HCT116 (cell line): ENCODE measurements at regions not wholly inside any gene's neighbourhood (a gene's known extent, or its start where the extent isn't known, plus 50 kb on each side); places are given as distances from the start of the nearest gene placed in this dataset.

Experiments used
- EGR1 ChIP-seq: IDR thresholded peaks from 2 replicates; pipeline ENCODE4 v1.6.1; 2012; ENCODE audit warnings: low read depth
- EZH2 ChIP-seq: fragments of 200-600 bp; sonication (generic); IDR thresholded peaks from 2 replicates; pipeline ENCODE4 v1.6.1; 2017; ENCODE audit warnings: antibody characterized with exemption, mixed run types
- POLR2A ChIP-seq: IDR thresholded peaks from 2 replicates; pipeline ENCODE4 v1.7.0; 2011; ENCODE audit warnings: borderline replicate concordance; ENCODE audit not compliant: insufficient read depth, insufficient read length; ENCODE audit errors: extremely low read depth
- POLR2AphosphoS5 ChIP-seq: IDR thresholded peaks from 2 replicates; pipeline ENCODE4 v1.6.1; 2011; ENCODE audit warnings: mild to moderate bottlenecking, low read depth, low read length, moderate library complexity
- RAD21 ChIP-seq: IDR thresholded peaks from 2 replicates; pipeline ENCODE4 v1.6.1; 2012; ENCODE audit warnings: low read depth, mild to moderate bottlenecking
- SRF ChIP-seq: IDR thresholded peaks from 2 replicates; pipeline ENCODE4 v1.6.1; 2012; ENCODE audit warnings: low read depth
- TCF7L2 ChIP-seq: IDR thresholded peaks from 2 replicates; pipeline ENCODE4 v1.7.0; 2011; ENCODE audit warnings: borderline replicate concordance, inconsistent platforms; ENCODE audit not compliant: insufficient read depth, insufficient read length; ENCODE audit errors: extremely low read depth
- YY1 ChIP-seq: IDR thresholded peaks from 2 replicates; pipeline ENCODE4 v1.6.1; 2011; ENCODE audit warnings: low read length, low read depth, moderate library complexity, mild to moderate bottlenecking; ENCODE audit not compliant: insufficient replicate concordance; ENCODE audit errors: extremely low read depth
- ZFX ChIP-seq: fragments of 450-650 bp; IDR thresholded peaks from 2 replicates; pipeline ENCODE4 v1.6.1; 2017
- ZNF274 ChIP-seq: fragments of 200-500 bp; sonication (Bioruptor generic); IDR thresholded peaks from 2 replicates; pipeline ENCODE4 v1.6.1; 2014; ENCODE audit warnings: mild to moderate bottlenecking, low read depth, low read length, inconsistent platforms
- TF ChIP-seq, protein P1 (sequence below), 3 experiments: fragments of 200-600 bp in 1 of 3; sonication (generic) in 1 of 3; IDR thresholded peaks in 2 of 3; conservative IDR thresholded peaks in 1 of 3; 2 replicates each; pipeline ENCODE4 v1.5.1; 2012 to 2017; ENCODE audit warnings: low read depth in 2 of 3, low read length in 2 of 3, antibody characterized with exemption in 1 of 3, borderline replicate concordance in 1 of 3, control low read depth in 1 of 3, mild to moderate bottlenecking in 1 of 3, mixed read lengths in 1 of 3, mixed run types in 1 of 3, moderate library complexity in 1 of 3; ENCODE audit not compliant: insufficient read depth in 1 of 3
- TF ChIP-seq, protein P2 (sequence below): IDR thresholded peaks from 2 replicates; pipeline ENCODE4 v1.6.1; 2012
- TF ChIP-seq, protein P3 (sequence below): IDR thresholded peaks from 2 replicates; pipeline ENCODE4 v1.6.1; 2012
- TF ChIP-seq, protein P4 (sequence below): IDR thresholded peaks from 2 replicates; pipeline ENCODE4 v1.6.1; 2011; ENCODE audit warnings: mild to moderate bottlenecking, low read length, moderate library complexity; ENCODE audit not compliant: insufficient replicate concordance; ENCODE audit errors: extremely low read depth

DNA sequence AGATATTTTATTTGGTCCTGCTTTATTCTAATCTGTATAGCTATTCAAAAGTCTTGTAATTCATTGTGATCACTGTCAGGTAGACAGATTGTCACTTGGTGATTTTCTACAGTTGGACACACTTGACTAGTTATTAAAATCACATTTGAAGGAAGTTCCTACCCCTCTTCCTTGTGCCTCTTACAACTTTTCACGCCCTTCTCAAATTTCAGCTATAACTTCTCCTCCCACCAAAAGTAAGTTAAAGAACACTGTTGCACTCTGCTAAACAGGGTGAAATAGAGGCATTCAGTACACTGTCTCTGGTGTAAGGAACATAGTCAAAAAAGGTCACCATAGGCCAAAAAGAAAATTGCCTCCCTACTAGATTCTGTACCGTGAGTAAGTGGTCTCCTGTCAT lies 142.1 kb upstream of the POU5F2 start:
- TF ChIP-seq YY1, result no peak
- no peak for TF ChIP-seq TCF7L2
- TF ChIP-seq, protein P1, sequence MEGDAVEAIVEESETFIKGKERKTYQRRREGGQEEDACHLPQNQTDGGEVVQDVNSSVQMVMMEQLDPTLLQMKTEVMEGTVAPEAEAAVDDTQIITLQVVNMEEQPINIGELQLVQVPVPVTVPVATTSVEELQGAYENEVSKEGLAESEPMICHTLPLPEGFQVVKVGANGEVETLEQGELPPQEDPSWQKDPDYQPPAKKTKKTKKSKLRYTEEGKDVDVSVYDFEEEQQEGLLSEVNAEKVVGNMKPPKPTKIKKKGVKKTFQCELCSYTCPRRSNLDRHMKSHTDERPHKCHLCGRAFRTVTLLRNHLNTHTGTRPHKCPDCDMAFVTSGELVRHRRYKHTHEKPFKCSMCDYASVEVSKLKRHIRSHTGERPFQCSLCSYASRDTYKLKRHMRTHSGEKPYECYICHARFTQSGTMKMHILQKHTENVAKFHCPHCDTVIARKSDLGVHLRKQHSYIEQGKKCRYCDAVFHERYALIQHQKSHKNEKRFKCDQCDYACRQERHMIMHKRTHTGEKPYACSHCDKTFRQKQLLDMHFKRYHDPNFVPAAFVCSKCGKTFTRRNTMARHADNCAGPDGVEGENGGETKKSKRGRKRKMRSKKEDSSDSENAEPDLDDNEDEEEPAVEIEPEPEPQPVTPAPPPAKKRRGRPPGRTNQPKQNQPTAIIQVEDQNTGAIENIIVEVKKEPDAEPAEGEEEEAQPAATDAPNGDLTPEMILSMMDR (IDR thresholded peaks at IDR 0.05 in 2 of 3, conservative IDR thresholded peaks at IDR 0.05 in 1 of 3; ENCODE audit: borderline replicate concordance in 1 of 3, insufficient read depth in 1 of 3, low read depth in 2 of 3, low read length in 2 of 3), result no peak
- TF ChIP-seq EZH2, result no peak
- no peak for TF ChIP-seq ZFX
- no peak for TF ChIP-seq ZNF274
- no peak for TF ChIP-seq SRF
- no peak for TF ChIP-seq POLR2AphosphoS5
- TF ChIP-seq POLR2A, result no peak
- TF ChIP-seq, protein P2, sequence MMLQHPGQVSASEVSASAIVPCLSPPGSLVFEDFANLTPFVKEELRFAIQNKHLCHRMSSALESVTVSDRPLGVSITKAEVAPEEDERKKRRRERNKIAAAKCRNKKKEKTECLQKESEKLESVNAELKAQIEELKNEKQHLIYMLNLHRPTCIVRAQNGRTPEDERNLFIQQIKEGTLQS, result no peak
- TF ChIP-seq RAD21, result no peak
- TF ChIP-seq, protein P3, sequence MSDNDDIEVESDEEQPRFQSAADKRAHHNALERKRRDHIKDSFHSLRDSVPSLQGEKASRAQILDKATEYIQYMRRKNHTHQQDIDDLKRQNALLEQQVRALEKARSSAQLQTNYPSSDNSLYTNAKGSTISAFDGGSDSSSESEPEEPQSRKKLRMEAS, result no peak
- no peak for TF ChIP-seq EGR1
- TF ChIP-seq, protein P4, sequence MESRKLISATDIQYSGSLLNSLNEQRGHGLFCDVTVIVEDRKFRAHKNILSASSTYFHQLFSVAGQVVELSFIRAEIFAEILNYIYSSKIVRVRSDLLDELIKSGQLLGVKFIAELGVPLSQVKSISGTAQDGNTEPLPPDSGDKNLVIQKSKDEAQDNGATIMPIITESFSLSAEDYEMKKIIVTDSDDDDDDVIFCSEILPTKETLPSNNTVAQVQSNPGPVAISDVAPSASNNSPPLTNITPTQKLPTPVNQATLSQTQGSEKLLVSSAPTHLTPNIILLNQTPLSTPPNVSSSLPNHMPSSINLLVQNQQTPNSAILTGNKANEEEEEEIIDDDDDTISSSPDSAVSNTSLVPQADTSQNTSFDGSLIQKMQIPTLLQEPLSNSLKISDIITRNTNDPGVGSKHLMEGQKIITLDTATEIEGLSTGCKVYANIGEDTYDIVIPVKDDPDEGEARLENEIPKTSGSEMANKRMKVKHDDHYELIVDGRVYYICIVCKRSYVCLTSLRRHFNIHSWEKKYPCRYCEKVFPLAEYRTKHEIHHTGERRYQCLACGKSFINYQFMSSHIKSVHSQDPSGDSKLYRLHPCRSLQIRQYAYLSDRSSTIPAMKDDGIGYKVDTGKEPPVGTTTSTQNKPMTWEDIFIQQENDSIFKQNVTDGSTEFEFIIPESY, result no peak
